ENCODE measurements at regions not wholly inside any gene's neighbourhood (a gene's known extent, or its start where the extent isn't known, plus 50 kb on each side); places are given as distances from the start of the nearest gene placed in this dataset.

- TF ChIP-seq ESRRG (CRISPR knock-in tag; IDR thresholded peaks at IDR 0.05), result no peak
- TF ChIP-seq PATZ1 (CRISPR knock-in tag; IDR thresholded peaks at IDR 0.05; ENCODE audit: borderline replicate concordance), result no peak
- TF ChIP-seq TSHZ2 (CRISPR knock-in tag; IDR thresholded peaks at IDR 0.05), result no peak
- no peak for TF ChIP-seq CREB5 (CRISPR knock-in tag; IDR thresholded peaks at IDR 0.05; ENCODE audit: low read depth)
- TF ChIP-seq RARB (CRISPR knock-in tag; IDR thresholded peaks at IDR 0.05), result no peak
- TF ChIP-seq ZNF70 (CRISPR knock-in tag; IDR thresholded peaks at IDR 0.05), result no peak
Observed at GRCh38 chr3:68103811-68104210, 449.4 kb upstream of the SUCLG2 start.

Data from SK-N-SH treated with all-trans-retinoic acid at 6 μM for 48 hours (cell line).